NCI-H2029 (cell line): ENCODE measurements at regions not wholly inside any gene's neighbourhood (a gene's known extent, or its start where the extent isn't known, plus 50 kb on each side); places are given as distances from the start of the nearest gene placed in this dataset.

ENCODE experiments used
- DNase-seq: peaks from one replicate; lab custom pipeline; 2025; lab: John Stamatoyannopoulos, UW

- no peak for DNase-seq
These were observed 240.7 kb downstream of the BUD13 start for GRCh38 chr11:116532066-116532465.

DNA sequence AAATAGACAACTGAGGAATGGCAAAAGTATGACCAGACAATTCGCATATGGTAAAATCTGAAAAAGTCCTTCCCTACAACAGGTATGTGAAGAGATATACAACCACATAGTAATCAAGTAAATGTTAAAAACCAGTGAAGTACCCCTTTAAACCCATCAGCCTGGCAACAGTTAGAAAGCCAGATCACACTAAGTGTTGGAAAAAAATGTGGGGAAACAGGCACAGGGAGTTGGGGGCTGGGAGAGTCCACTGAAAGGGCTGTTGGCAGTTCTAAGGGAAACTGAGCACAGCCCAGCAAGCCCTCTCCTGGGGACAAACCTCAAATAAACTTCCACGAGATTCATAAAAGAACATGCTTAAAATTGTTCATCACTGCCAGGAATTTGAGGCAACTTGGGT lies 242.1 kb downstream of the BUD13 start:
- DNase-seq: no peak

DNA sequence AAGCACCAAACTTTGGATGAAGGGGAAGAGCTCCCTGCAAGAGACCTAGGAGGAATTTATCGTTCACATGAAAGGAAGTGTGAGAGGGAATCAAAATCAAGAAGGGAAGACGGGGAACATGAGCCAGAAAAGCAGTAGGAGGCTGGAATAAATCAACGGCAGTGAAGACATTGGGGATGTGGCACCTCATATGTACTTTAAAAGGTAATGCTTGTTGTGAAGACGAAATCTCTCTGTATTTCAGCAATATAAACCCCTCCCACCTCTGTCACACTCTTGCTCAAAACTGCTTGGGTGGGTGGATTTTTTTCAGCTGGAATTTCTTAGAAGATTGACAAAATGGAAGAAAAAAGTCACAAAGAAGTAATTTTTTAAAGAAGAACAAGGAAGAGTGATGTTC lies 243.5 kb downstream of the BUD13 start:
- no peak for DNase-seq

- DNase-seq: no peak
These were observed 245.4 kb downstream of the BUD13 start for GRCh38 chr11:116527180-116527991.

GRCh38 chr11:116525961-116526495 lies 246.8 kb downstream of the BUD13 start:
- DNase-seq: no peak

GRCh38 chr11:116519499-116519898 lies 253.3 kb downstream of the BUD13 start:
- DNase-seq: no peak

GRCh38 chr11:116518141-116518540 lies 254.6 kb downstream of the BUD13 start:
- no peak for DNase-seq

GRCh38 chr11:116517584-116517983 lies 255.2 kb downstream of the BUD13 start:
- no peak for DNase-seq

- peak; percentile 15 for DNase-seq
These were observed 255.7 kb downstream of the BUD13 start for GRCh38 chr11:116517077-116517476.

DNA sequence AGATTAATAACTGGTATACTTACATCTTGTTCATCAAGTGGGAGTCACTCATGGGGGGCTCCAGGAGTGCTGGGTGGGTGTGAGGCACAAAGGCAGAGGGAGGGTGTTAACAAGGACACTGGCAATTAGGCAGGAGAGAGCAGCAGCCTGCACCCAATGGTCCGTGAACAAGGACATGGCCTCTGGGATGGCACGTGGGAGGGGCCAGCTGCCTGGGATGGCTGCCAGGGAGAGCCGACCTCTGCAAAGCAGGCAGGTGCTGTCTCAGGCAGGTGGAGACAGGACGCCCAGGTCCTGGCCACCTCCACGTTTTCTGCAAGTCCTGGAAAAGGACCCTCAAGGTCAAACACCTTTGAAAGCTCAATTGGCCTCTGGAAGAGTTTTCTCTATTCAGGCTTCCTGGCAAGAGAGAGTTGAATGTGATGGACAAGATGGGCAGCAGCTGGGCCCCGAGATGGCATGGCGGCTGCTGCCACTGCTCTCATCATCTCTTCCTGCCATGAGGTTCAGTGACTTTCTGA lies 257.1 kb downstream of the BUD13 start:
- peak; percentile 92 for DNase-seq

DNA sequence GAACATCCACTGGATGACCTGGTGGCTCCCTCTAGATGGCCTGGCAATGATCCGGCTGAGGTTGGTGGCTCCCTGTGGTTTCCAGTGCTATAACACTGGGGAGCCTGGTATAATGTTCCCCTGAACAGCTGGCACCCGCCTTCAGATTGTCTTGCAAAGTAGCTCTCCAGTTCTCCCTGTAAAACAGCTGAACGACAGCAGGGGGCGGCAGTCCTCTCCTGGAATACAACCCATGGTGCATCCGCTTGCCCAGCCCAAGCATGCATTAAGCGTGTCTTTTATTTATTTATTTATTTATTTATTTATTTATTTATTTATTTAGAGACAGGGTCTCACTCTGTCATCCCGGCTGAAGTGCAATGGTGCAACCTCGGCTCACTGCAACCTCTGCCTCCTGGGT lies 258.9 kb downstream of the BUD13 start:
- no peak for DNase-seq

DNA sequence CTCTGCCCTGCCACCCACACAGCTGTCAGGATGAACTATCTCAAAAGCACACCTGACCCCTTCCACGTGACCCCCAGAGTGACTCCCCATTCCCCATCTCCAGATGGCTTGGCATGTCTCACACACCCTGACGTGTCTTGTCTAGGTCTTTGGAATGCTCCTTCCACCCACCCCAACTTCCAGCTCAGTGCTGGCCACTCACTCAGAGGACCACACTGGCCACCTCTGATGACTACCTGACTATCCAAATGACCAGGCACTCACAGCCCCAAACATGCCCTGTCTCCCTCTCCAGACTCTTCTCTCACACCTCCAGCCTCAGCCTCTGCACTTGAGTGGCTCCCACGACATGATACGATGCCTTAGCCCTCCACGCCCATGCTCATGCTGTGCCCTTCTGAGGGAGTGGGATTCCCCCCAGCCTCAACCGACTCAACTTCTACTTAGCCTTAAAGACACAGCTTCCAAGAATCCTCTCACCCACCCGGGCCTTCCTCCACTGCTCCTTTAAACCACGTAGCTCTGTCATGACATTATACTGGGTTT lies 259.4 kb downstream of the BUD13 start:
- DNase-seq: no peak

DNA sequence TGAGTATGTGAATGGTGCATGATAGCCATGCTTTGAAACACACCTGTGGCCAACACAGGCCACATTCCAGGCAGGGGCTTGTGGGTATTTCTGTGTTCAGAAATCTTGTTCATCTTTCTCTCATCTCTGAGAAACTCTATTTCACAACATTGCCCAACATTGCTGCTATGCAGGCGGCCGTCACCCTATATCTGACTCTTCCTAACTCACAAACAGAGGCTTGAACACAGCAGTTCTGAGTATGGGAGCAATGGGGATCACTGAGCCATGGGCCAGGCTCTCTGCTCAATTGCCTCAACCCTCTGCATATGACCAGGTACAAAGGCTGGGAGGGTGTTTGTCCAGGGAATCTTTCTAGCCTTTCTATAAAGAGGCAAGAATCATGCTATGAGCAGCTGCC lies 259.9 kb downstream of the BUD13 start:
- no peak for DNase-seq

- no peak for DNase-seq
These were observed 261.1 kb downstream of the BUD13 start for GRCh38 chr11:116511684-116512083.

DNA sequence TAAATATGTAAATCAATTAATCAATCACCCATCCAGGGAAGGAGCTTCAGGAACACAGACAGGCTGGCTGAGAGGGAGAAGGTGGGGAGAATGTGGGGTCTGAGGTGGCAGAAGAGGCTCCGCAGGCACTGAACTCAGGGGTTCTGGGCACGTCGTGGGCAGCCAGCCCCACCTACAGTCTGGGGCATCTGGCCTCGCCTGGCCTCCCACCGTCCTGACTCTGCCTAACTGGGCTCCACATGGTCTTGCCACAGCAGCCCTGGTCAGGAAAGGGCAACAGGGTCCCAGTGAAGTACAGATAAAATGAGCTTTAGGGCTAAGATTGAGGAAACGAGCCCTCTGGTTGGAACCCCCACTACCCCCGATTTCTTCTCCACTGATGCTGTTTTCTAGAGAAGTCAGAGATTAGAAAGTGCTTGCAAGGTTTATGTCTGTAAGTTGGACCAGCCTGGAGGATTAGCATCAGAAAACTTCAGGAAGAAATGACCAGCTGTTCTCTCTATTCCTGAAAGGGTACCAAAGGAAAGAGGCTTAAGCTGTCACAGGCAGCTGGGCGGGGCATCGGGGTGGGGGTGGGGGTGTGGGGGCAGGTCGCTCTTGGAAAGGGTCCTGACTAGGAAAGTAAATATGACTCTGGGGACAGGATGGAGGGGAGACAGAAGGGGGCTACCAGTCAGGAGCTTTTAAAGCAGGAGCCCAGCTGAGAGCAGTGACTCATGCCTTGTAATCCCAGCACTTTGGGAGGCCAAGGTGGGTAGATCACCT lies 261.7 kb downstream of the BUD13 start:
- DNase-seq: no peak

DNA sequence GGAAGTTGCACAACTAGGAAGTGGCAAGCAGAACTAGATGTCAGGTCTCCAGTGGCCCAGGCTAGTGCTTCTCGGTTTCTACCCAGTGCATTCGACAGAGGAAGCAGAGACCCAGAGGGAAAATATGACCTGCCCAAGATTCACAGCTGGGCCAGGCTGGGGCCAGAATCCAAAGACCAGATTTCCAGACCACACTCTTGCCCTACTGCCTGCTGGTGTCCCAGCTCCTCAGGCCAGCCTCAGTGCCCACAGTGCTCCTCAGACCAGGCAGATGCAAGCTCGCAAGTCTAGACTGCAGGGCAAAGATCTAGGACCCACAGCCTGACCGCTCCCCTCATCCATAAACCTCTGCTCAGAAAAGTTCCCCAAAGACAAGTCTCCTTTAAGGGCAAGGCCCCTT lies 262.6 kb downstream of the BUD13 start:
- no peak for DNase-seq

GRCh38 chr11:116509551-116509950 lies 263.2 kb downstream of the BUD13 start:
- DNase-seq: no peak

DNA sequence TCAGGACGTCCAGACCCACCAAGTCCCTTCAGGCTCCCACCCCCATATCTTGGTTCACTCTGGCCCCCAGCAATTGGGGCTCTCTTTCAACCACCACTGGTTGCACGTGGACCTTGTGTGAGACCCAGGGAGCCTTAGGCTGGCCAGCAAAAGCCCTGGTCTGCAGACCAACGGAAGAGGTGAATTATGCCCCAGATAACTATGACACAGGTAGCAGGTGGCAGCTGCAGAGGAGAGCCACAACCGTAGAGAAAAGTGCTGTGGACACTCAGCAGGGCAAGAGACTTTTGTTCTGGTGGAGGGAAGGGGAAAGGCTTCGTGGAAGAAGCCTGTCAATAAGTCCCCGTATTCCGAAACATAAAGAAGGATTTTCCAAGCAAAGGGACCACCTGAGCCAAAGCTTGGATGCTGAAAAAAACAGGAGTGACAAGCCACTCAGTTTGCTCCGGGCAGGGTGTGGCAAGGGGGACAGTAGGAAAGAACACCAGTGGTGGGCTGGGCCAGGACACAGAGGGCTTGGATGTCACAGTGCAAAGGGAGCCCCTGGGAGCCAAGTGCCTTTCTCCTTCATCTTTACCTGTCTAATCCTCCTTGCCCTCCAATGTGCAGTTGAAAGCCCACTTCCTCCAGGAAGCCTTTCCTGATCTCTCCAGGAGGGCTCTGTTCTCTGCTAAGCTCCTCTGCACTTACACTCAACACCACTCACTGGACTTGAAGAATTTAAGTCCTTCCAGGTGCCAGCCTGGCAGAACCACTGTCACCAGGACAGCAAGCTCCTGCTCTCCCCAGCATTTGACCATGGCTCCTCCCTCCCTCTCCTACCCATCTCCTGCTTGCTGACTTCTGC lies 264.7 kb downstream of the BUD13 start:
- no peak for DNase-seq

- DNase-seq: no peak
These were observed 265.8 kb downstream of the BUD13 start for GRCh38 chr11:116507016-116507415.

GRCh38 chr11:116506263-116506825 lies 266.4 kb downstream of the BUD13 start:
- no peak for DNase-seq
